Cerebellar cortex (tissue), 1 donor: ENCODE measurements at regions not wholly inside any gene's neighbourhood (a gene's known extent, or its start where the extent isn't known, plus 50 kb on each side); places are given as distances from the start of the nearest gene placed in this dataset.
"Not testable (repeated sequence)": the region's sequence is repeated elsewhere in the genome, so short reads cannot be mapped to it uniquely, and the experiment has no call there.

Source experiments
- DNase-seq: peaks from one replicate; pipeline ENCODE4 v3.0.0-alpha.2; 2015; ENCODE audit warnings: low spot score

DNA sequence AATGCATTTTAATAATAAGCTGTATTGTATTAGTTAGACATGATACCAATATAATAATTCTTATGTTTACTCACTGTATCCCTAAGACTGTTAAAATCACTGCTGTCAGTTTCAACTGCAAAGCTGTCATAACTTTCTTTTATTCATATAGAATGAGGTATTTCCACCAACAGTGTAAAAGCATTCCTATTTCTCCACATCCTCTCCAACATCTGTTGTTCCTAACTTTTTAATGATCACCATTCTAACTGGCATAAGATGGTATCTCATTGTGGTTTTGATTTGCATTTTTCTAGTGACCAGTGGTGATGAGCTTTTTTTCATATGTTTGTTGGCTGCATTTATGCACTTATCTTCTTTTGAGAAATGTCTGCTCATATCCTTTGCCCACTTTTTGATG lies 177.6 kb upstream of the MME start:
- DNase-seq = not testable (repeated sequence)

DNA sequence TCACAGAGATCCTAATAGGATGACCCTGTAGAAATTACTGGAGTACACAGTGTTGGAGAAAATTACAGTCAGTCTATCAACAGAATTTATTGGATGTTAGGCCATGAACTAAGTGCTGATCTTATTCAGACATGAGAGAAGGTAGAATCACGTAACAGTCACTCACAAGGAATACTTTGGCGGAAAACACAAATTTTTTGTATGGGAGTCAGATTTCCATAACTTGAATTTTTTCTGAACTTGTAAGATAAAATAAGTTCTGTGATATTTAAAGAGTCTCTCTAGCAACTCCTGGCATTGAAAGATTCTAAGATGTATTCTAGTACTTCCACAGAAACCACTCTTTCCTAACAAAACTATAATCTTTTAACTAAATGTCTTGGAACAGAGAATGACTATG lies 178.8 kb upstream of the MME start:
- no peak for DNase-seq

DNA sequence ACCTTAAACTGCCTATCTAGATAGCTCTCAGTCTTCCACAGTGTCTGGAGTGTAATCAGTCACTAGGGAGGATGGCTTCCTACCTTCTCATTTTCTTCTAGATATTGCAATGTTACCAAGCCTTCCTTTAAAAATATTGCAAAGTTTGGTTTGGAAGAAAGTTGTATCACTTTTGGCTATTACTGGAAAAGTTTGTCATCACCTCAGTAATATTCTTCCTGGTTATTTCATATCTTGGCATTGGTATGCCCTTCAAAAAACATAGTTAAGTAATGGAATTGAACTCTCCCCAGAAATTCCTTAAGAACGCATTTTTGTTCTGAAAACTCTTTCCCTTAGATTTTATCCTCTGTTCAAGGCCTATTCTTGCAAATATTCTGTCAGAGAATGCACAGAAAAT lies 179.3 kb upstream of the MME start:
- DNase-seq = no peak

DNA sequence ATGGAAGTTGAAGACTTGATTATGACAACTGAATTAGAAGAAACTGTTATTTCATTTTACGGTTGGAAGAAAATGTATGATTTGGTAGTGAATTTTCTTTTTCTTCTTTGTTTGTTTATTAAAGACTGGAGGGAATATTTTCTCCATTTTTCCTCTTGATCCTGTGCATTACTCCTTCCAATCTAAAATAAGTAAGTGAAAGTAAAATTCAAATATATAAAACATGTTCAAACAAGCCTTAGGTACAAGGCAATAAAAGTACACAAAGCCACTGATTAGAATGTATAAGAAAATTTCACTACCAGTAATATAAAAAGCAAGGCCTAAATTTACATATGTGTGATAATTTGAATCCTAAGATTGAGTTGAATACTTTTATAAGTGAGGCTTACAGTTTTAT lies 181.2 kb upstream of the MME start:
- DNase-seq = no peak

DNA sequence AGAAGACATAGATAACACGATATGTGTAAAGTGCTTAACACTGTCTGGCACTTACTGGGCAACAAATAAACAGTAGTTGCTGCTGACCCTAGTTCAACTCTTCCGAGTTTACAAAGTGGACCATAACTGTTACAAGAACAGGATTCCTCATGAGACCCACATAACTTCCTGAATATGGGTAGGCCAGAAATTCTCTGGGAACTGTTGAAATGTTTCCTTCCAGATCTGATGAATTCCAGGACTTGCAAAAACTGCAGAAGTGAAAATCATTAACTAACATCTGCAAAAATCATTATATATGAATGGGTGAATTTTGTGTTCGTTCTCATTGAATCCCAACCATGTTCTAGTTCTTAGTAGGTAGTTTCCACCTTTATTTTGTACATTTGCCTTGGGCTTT lies 181.7 kb upstream of the MME start:
- no peak for DNase-seq

DNA sequence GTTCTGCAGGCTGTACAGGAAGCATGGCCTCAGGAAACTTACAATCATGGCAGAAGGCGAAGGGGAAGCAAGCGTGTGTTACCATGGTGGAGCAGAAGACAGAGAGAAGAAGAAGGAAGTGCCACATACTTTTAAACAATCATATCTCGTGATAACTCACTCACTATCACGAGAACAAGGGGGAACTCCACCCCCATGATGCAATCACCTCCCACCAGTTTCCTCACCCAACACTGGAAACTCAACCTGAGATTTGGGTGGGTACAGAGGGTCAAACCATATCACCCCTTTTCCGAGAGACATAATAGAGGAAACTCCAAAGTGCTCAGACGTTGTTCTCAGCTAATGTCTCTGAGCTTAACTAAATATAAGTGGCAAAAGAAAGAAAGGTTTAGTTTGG lies 186.3 kb upstream of the MME start:
- no peak for DNase-seq

DNA sequence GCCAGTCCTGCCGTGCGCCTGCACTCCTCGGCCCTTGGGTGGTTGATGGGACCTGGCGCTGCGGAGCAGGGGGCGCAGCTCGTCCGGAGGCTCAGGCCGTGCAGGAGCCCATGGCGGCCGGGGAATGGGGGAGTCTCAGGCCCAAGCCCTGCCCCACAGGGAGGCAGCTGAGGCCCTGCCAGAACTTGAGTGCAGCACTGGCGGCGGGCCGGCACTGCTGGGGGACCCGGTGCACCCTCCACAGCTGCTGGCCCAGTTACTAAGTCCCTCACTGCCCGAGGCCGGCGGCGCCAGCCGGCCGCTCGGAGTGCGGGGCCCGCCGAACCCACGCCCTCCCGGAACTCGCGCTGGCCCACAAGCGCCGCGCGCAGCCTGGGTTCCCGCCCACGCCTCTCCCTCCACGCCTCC lies 190.9 kb upstream of the MME start:
- DNase-seq = no peak

DNA sequence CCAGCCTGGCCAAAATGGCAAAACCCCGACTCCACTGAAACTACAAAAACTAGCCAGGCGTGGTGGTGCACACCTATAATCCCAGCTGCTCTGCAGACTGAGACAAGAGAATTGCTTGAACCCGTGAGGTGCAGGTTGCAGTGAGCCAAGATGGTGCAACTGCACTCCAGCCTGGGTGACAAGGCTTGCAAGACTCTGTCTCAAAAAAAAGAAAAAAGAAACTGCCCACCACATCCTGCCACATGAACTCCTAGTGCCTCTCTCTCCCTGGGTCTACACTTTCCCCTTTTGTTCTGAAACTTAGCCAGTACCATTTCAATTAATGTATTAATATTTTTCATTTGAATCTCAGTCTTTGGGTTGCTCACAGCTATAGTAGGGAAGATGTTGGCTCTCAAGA lies 192.2 kb upstream of the MME start:
- no peak for DNase-seq

DNA sequence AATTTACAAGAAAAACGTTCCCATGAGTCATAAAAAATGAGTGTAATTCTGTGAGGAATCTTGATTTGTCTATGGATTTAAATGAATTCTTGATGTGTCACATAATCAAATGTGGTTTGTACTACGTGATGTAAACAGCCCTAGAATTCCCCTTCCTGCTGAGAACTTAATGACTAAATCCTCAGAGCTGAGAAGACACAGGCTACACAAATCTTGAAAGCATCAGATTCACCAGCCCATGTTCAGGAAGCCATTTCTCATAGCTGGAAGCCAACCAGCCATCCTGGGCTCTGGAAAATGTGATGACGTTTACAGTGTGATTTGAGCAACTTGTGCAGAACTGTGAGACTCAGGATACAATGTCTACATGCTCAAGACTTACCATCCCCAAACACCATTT lies 193.7 kb upstream of the MME start:
- DNase-seq = no peak

DNA sequence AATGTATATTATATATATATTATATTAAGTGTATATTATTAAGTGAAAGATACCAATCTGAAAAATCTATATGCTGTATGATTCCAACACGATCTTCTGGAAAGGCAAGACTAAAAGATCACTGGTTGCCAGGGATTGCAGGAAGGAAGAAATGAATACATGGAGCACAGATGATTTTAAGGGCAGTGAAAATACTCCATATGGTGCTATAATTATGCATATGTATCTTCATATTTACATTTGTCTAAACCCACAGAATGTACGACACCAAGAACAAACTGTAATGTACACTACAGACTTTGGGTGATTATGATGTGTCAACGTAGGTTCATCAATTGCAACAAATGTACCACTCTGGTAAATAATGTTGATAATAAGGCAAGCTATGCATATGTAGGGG lies 194.7 kb upstream of the MME start:
- DNase-seq = no peak

DNA sequence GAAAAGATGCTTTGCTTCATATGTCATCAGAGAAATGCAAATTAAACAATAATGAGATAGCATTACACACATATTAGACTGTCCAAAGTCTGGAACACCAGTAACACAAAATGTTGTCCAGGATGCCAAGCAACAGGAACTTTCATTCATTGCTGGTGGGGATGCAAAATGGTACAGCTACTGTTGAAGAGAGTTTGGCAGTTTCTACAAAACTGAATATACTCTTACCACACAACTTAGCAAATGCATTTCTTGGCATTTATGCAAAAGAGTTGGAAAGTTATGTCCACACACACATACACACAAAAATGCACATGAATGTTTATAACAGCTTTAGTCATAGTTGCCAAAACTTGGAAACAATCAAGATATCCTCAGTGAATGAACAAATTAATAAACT lies 195.2 kb upstream of the MME start:
- DNase-seq = no peak

DNA sequence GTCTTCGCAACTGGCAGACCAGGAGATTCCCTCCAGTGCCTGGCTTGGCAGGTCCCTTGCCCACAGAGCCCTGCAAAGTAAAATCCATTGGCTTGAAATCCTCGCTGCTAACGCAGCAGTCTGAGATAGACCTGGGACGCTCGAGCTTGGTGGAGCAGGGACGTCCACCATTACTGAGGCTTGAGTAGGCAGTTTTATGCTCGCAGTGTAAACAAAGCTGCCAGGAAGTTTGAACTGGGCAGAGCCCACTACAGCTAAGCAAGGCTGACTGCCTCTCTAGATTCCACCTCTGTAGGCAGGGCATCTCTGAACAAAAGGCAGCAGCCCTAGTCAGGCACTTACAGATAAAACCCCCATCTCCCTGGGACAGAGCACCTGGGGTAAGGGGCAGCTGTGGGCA lies 205.0 kb upstream of the MME start:
- no peak for DNase-seq

DNA sequence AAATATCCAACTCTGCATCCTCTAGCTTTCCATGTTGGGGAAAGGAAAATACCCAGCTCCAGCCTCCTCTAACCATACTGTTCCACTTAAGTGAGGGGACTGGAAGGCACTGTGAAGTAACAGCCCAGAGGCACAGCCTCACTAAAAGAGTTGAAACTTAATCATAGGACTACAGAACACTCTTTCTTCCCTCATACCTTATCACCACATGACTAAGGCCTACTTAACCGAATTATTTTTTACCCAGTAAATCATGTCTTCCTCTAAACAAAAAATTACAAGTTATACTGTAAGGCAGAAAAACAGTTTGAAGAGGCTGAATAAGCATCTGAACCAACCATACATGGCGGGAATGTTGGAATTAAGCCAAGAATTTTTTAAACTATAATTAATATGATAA lies 207.4 kb upstream of the MME start:
- no peak for DNase-seq

DNA sequence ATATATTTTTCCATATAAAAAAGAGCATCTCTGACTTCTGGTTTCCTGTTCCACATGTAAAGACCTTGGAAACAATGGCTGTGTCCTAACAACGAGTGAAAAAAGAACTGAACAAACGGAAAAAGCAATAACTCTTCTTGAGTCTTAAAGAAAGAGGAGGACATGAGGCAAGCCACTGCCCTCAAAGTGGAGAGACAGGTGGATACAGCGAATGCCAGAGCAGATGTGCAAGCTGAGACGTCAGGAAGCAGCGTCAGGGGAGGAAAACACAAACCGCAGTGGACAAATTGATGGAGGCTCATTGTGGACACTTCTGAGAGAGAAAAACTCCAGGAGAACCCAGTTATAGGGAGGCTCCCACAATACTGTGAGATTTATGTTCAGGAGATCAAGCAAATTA lies 208.0 kb upstream of the MME start:
- DNase-seq = no peak

DNA sequence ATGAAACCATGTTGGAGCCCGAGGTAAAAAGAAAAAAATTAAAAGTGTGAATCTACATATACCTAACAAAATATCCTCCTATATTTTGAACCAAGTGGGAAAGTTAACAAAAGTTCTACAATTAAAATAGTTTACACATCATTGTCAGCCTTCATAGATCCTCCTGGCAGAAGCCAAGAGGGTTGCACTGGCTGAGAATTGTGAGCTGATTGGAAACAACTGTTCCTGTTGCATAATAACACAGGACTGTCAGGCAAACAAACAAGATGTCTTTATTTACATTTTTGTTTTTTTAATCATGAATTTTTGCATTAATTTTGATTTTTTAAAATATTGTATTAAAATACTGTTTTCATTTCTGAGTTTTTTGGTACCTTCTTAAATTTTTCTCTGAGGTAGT lies 215.2 kb upstream of the MME start:
- no peak for DNase-seq

DNA sequence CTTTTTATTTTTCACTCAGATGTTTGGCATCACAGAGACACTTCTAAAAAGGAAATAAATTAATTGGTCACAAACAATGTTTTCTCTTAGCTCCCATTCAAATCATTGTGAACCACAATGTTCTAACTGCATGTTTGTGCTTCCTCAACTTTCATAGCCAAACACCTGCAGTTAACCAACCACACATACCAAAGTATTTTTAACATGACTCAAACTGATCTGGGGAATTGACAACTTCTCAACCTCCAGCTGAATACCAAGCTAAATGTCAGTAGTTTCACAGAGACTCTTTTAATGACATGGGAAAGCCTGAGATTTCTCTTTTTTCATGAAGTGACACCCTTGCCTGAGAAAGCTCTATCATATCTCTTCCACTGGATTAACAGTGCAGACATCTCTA lies 217.9 kb upstream of the MME start:
- DNase-seq = no peak

DNA sequence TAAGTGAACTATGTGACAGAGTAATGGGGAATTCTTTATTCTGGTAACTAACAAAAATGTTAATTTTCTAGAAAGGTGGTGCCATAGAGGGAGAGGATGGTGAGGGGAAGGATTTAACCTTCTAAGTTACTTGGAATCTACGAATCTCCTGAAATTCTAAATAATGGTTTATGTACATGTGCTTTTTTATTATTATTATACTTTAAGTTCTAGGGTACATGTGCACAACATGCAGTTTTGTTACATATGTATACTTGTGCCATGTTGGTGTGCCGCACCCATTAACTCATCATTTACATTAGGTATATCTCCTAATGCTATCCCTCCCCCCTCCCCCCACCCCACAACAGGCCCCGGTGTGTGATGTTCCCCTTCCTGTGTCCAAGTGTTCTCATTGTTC lies 227.1 kb upstream of the MME start:
- not testable (repeated sequence) for DNase-seq

DNA sequence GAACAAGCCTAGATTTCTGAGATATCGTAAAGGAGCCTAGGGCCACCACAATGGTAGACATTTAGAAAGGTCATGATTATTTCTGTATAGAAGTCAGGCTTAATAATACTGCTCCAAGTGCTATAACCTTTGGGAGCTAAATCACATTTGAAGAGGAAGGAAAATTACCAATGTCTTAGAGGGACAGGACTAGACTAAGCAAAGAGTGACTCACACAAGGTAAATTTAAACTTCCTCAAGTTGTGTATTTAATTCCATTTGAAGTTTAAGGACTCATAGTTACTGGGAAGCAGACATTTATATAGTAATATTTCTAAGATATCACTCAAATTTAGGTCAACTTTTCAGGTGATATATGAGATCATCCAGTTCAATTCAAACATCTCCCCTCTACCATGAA lies 227.6 kb upstream of the MME start:
- no peak for DNase-seq

DNA sequence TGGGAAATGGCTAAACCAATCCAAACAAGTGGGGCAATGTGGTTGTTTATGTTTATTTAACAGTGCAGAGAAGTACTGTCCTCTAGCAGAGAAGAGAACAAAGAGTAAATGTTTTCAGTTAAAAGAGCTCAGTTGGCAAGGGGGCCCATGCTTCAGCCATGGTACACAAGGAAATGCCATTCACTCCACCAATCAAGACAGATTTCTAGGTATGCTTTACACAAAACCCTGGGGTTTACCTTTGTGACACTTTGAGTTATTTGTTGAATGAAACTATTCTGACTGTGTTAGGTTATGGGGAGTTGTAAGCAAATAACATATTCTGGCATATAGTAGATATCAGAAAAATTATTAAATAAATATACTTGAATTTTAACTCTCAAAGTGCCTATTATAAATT lies 228.5 kb upstream of the MME start:
- DNase-seq = no peak

DNA sequence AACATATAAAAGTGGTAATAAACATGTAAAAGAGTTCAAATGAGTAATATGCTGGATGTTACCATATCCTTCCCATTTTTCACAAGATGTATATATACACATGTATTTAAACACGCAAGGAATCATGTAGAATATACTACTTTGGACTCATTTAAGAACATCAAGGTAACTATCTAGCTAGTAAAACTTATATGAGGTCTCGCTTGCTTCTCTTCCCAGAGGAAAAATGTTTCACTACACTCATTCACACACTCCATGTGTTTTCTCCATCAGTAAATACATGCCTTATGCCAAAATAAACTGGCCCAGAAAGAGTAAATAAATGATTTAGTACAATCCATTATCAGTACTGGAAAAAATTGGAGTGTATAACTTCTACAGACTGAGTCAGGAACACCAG lies 229.2 kb upstream of the MME start:
- DNase-seq = no peak

DNA sequence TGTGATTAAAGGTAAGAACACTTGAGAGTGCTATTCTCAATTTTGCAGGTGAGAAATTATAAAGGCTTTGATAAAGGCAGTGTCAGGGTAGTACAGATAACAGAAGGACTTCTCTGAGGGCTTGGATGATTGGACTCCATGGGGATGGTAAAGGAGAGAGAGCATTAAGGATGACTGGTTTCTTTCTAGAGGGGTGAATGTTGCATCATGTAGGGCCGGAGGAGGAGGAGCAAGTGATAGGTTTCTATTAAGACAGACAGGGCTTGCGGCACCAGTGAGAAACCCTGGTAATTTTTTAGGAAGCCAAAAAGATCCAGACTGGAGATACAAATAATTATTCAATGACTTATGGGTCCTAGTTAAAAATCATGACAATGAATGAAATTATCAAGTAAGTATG lies 230.7 kb upstream of the MME start:
- DNase-seq = no peak

DNA sequence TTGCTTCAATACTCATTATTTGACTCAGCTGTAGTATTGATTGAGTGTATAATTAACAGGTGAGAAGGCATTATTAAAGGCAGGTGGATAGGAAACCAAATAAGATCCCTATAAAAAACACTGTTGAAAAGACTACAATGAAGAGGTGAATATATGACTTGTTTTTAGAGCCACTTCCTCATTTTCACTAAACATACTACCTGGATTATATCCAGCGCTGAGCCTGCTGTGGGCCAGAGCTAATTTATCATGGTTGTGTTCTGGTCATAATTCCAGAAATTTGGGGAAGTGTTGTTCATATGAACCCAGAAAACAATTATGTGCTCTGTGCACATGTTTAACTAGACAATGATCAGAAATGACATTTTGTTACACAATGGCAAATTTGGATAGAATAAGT lies 235.3 kb upstream of the MME start:
- no peak for DNase-seq

DNA sequence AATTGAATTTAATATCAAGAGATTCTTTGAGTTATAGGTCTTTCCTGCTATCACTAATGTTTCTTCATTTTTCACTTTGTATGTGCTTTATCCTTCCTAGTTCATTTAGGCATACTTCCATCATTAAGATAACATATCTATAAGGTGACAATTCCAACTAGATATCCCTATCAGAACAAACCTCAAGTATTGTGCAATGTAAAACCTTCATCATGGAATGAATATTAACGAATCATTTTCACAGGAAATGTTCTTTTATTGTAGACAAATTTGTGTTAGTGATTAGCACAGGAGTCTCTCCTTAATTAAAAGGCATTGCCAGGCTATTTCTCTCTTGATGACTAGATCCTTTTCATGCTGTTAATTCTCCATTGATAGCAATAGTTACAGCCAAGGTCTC lies 236.5 kb upstream of the MME start:
- no peak for DNase-seq

DNA sequence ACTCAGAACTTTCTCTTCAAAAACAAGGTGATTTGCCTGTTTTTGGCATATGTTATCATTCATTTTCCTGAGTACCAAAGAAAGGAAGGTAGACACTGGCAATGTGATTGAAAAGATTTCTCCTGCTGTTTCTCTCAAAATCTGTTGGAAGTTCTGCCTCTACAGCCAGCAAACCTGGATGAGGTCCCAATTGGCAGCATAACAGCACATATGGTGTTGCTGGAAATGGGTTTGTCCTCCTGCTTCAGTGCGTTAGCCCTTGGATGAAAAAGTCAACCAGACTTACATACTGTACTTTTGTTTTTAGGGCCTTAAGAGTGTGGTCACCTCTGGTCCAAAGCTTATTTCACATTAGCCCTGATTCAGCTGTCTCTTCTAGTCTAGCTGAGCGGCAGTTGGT lies 237.6 kb upstream of the MME start:
- DNase-seq = no peak

DNA sequence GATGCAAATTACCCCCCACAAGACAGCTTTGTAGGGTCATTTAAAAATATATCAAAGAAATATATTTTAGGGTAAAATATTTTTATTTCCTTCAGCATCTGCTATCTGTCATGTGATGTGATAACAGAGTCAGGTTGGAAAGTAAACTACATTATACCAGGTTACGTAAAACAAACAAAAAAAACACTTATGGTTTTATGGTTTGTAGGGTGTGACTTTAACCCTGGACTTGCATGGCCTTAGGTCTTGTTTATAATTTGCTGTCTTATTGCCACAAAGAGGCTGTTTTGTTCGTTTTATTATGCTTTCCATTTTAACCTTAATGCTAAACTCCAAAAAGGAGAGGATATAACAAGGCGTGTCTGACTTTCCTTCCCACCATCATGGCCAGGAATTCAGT lies 244.5 kb upstream of the MME start:
- DNase-seq = no peak

DNA sequence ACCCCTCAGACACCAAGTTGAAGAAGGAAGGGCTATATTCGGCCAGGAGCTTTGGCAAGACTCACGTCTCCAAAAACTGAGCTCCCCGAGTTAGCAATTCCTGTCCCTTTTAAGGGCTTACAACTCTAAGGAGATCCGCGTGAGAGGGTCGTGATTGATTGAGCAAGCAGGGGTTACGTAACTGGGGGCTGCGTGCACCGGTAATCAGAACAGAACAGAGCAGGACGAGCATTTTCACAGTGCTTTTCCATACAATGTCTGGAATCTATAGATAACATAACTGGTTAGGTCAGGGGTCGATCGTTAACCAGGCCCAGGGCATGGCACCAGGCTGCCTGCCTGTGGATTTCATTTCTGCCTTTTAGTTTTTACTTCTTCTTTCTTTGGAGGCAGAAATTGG lies 245.3 kb upstream of the MME start:
- DNase-seq = not testable (repeated sequence)
